ENCODE measurements at regions not wholly inside any gene's neighbourhood (a gene's known extent, or its start where the extent isn't known, plus 50 kb on each side); places are given as distances from the start of the nearest gene placed in this dataset.

GRCh38 chr15:46526726-46527110 lies 891.9 kb downstream of the SQOR start:
- no peak for TF ChIP-seq CTCF (conservative IDR thresholded peaks at IDR 0.05 in 1 of 2, IDR thresholded peaks at IDR 0.05 in 1 of 2; ENCODE audit: extremely low read depth in 1 of 2, insufficient read depth in 1 of 2, low read depth in 1 of 2, low read length in 2 of 2)
- TF ChIP-seq EZH2 (IDR thresholded peaks at IDR 0.05; ENCODE audit: borderline replicate concordance, low read length): no peak
